ENCODE measurements at regions not wholly inside any gene's neighbourhood (a gene's known extent, or its start where the extent isn't known, plus 50 kb on each side); places are given as distances from the start of the nearest gene placed in this dataset.
"Not testable (repeated sequence)": the region's sequence is repeated elsewhere in the genome, so short reads cannot be mapped to it uniquely, and the experiment has no call there.

DNA sequence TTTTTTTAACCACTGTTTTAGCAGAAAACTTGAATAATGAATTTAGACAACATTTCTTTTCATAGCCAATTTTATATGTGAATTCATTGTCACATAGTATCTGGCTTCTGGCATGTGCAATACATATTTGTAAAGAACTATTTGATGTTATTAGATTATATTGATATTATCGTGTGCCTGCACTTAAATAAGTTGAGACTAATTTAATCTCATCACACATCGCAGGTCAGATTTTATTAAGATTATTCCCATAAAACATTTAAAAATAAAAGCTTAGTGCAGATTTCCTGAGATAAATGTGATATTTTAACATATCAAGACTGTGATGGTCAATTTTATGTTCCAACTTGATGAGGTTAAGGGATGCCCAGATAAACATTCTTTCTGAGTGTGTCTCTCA lies 1565.3 kb upstream of the LRRTM3 start:
- no peaks in the 10 kb centered on the region for H3K4me1 Mint-ChIP-seq
- DNase-seq (no peak), ATAC-seq (no peak)
- no peak overlapping the region for H3K4me3 Mint-ChIP-seq
- H3K27ac Mint-ChIP-seq = no peak overlapping the region
- peaks cover 14% of the 10 kb centered on the region for H3K9me3 Mint-ChIP-seq (ENCODE audit: low read depth)
- no peaks in the 10 kb centered on the region for H3K36me3 Mint-ChIP-seq
- no peaks in the 10 kb centered on the region for H3K27me3 Mint-ChIP-seq
- CTCF ChIA-PET = no interaction called here

DNA sequence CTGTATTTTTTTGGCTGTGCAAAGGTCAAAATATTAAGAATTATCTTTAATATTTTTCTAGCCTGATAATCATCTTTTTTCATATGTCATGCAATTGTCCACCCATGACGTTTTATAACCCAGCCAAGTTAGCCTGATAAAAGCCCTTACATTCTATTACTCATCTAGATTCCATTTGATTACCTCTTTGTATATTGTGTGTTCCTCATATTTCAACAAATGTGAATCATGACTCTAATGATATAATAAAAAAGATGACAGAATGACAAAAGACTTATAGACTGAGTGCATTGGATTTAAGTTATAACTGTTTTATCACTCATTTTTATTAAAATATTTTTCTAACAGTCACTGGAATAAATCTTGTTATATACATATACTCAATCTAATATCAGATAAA lies 1560.0 kb upstream of the LRRTM3 start:
- Mint-ChIP-seq H3K27me3 (no peaks in the 10 kb centered on the region), H3K4me1 (no peaks in the 10 kb centered on the region), H3K9me3 (ENCODE audit: low read depth) (peaks cover 8% of the 10 kb centered on the region), H3K36me3 (no peaks in the 10 kb centered on the region), H3K4me3 (no peak overlapping the region), H3K27ac (no peak overlapping the region)
- ATAC-seq = no peak
- CTCF ChIA-PET = no interaction called here
- no peak for DNase-seq

DNA sequence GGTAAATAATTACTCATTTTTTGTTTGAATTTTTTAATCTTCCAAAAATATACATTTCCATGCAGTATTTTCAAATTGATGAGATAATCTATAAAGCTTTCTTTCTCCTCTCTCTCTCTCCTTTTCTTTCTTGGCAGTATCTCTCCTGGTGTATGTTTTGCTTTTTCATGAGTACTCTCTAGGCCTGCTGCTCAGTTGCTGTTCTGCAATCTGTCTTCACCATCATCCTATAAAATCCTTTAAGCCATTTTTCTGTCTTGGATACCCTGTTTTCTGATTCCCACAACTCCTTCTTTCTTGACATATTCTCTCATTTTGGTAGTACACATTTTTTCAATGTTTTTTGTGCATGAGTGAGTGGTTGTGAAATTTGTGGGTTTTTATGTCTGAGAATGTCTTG lies 1558.1 kb upstream of the LRRTM3 start:
- Mint-ChIP-seq H3K4me3 (no peak overlapping the region), H3K4me1 (no peaks in the 10 kb centered on the region), H3K27me3 (no peaks in the 10 kb centered on the region), H3K27ac (no peak overlapping the region), H3K36me3 (no peaks in the 10 kb centered on the region), H3K9me3 (ENCODE audit: low read depth) (peaks cover 4% of the 10 kb centered on the region)
- DNase-seq (no peak), ATAC-seq (no peak)
- CTCF ChIA-PET = no interaction called here

DNA sequence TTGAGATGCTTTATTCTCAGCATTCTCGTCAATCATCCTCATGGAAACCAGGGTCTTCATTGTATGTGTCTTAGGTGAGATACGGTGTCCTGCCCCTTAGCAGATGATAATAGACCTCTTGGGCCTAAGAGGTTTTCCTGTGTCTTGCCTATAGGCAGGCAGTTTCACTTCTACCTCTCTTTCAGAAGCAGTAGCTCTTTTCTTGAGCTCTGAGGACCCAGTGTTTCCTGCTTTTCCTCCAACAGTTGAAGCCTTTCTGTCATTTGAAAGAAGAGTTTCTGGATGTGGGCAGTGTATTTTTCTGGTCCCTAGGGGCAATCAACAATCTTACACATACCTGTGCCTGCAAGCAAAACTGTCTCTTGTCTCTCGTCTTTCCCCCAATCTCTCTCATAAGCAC lies 1550.3 kb upstream of the LRRTM3 start:
- Mint-ChIP-seq H3K27me3 (no peaks in the 10 kb centered on the region), H3K4me1 (no peaks in the 10 kb centered on the region), H3K36me3 (no peaks in the 10 kb centered on the region), H3K9me3 (ENCODE audit: low read depth) (peaks cover 7% of the 10 kb centered on the region), H3K4me3 (no peak overlapping the region), H3K27ac (no peak overlapping the region)
- DNase-seq = no peak
- ATAC-seq = no peak
- CTCF ChIA-PET = no interaction called here

DNA sequence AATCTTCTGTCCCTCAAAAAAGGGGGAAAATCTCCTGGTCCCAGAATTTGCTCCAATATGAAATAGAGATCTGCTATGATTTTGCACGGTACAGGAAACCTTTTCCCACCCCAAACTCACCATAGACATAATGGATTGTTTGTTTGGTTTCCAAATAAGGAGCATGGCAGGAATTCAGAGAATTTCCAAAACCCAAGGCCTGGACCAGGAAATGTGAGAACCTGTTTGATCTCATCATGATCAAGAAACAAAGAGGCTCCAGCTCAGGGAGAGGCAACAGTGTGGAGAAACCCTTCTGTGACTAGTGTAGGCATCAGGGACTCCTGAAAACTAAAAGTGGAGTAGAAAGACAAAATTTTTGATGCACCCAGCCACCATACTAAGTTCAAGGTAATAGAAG lies 1548.1 kb upstream of the LRRTM3 start:
- no peaks in the 10 kb centered on the region for H3K36me3 Mint-ChIP-seq
- H3K27ac Mint-ChIP-seq = no peak overlapping the region
- DNase-seq (no peak), ATAC-seq (no peak)
- H3K9me3 Mint-ChIP-seq (ENCODE audit: low read depth) = peaks cover 7% of the 10 kb centered on the region
- no peaks in the 10 kb centered on the region for H3K27me3 Mint-ChIP-seq
- H3K4me1 Mint-ChIP-seq = no peaks in the 10 kb centered on the region
- no peak overlapping the region for H3K4me3 Mint-ChIP-seq
- CTCF ChIA-PET = no interaction called here

DNA sequence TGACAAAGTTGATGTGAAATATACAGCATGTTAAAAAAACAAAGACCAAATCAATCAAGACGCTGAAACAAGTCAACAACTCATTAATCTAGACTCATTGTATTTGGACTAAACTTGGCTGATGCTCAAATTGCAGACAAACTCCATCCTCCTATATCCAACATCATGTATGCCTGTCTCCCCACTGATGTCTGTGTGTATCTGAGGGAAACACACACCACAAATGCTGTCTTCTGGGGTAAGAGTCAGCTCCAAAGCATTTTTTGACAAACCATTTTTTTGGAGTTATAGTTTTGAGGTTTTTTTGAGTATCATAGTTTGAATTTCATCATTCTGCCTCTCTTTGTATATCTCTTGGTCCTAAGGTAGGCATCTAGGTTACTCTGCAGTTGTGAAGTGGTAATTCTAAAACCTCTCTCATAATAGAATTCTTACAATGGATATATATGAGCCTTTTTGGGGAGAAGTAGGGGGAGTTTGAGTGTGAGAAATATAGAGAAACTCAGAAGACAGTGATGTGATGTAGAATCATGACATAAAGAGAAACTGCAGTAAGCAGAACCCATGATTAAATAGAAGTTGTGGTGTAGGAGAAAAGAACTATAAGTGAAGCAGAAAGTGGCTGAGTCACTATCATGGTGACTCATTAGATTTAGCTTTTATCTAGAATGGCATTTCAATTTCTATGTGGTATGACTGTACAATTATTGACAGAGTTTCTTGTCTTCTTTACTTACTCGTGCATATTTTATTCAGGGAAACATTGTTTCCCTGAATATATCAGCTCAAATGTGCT lies 1531.1 kb upstream of the LRRTM3 start:
- Mint-ChIP-seq H3K27ac (no peak overlapping the region), H3K4me1 (no peaks in the 10 kb centered on the region), H3K27me3 (no peaks in the 10 kb centered on the region), H3K9me3 (ENCODE audit: low read depth) (peaks cover 3% of the 10 kb centered on the region), H3K4me3 (no peak overlapping the region), H3K36me3 (no peaks in the 10 kb centered on the region)
- ATAC-seq (no peak), DNase-seq (no peak)
- CTCF ChIA-PET = no interaction called here

DNA sequence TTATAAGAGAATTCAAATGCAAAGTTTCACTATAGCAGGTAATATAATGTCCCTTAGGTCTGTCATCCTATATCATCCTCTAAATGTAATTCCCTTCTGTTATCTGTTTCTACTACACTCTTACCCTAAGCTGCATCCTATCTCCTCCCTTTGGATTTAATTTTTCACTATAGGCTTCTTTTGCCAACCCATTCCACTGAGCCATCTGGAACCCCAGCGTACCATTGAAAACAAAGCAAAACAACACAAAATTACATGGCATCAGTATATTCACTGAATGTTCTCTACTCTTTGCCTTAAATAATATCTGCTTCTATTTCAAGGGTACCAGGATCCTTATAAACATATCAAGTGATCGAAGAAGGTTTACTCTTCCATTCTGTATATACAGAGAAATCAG lies 1530.2 kb upstream of the LRRTM3 start:
- Mint-ChIP-seq H3K36me3 (no peaks in the 10 kb centered on the region), H3K4me1 (no peaks in the 10 kb centered on the region), H3K9me3 (ENCODE audit: low read depth) (peaks cover 3% of the 10 kb centered on the region), H3K27me3 (no peaks in the 10 kb centered on the region), H3K4me3 (no peak overlapping the region), H3K27ac (no peak overlapping the region)
- CTCF ChIA-PET = no interaction called here
- DNase-seq (no peak), ATAC-seq (no peak)

DNA sequence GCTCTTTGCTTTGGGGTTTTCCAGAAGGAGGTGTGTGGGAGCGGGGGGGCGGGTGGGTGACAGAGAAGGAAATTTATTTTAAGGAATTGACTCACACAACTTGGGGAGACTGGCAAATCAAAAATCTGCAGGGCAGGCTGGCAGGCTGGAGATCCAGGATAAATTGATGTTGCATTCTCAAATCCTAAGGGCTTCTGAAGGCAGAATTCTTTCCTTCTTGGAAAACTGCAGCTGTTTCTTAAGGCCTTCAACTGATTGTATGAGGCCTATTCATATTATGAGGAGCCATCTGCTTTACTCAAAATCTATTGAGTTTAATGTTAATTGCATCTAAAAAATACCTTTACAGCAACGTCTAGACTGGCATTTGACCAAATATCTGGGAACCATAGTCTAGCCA lies 1528.8 kb upstream of the LRRTM3 start:
- CTCF ChIA-PET = no interaction called here
- Mint-ChIP-seq H3K4me3 (no peak overlapping the region), H3K27me3 (no peaks in the 10 kb centered on the region), H3K4me1 (no peaks in the 10 kb centered on the region), H3K9me3 (ENCODE audit: low read depth) (peaks cover 3% of the 10 kb centered on the region), H3K36me3 (no peaks in the 10 kb centered on the region), H3K27ac (no peak overlapping the region)
- no peak for ATAC-seq
- DNase-seq = no peak

DNA sequence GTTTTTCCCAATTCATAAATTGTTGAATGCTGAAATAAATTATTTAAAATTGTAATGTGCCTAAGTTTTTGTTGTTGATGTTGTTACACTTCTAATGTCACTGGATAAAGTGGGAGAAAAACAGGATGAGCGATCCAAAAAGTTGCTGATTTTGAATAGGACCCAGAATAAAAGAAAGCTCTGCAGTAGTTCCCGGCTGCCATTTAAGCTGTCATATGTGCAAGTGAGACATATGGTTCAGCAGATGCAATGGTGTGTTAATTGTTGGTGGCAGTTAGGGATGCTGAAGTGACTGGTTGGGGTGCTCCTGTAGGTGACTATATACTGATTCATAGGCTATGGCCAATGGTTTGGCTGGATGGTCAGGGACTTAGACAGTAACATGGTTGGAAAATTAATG lies 1517.4 kb upstream of the LRRTM3 start:
- peaks cover 7% of the 10 kb centered on the region for H3K9me3 Mint-ChIP-seq (ENCODE audit: low read depth)
- H3K4me1 Mint-ChIP-seq = no peaks in the 10 kb centered on the region
- H3K27ac Mint-ChIP-seq = no peak overlapping the region
- ATAC-seq (no peak), DNase-seq (no peak)
- no peak overlapping the region for H3K4me3 Mint-ChIP-seq
- no peaks in the 10 kb centered on the region for H3K36me3 Mint-ChIP-seq
- CTCF ChIA-PET = no interaction called here
- H3K27me3 Mint-ChIP-seq = no peaks in the 10 kb centered on the region

DNA sequence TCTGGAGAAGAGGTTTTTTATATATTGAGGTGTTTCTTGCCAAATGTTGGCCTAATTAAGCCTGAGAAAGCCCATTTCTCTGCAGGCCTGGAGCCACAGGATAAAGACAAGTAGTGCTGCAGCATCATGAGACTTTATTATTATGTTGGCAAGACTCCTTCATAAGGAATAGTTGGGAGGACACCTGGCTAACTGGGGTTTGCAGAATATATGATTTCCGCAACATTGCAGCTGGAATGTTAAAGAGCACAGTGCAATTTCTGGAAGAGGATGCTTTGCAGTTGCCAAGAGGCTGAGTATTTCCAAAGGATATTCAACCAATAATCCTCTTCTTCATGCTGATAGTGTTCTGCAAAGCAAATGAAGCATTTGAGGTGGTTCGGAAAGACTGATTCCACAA lies 1512.8 kb upstream of the LRRTM3 start:
- H3K36me3 Mint-ChIP-seq = no peaks in the 10 kb centered on the region
- CTCF ChIA-PET = interaction anchor here (0.6 kb wide), 1 partner anchor 387 kb away, joined by 3 read pairs; no protein-coding TSS in a partner anchor
- H3K27me3 Mint-ChIP-seq = no peaks in the 10 kb centered on the region
- no peaks in the 10 kb centered on the region for H3K4me1 Mint-ChIP-seq
- no peak overlapping the region for H3K4me3 Mint-ChIP-seq
- DNase-seq (no peak), ATAC-seq (no peak)
- H3K9me3 Mint-ChIP-seq (ENCODE audit: low read depth) = peaks cover 4% of the 10 kb centered on the region
- no peak overlapping the region for H3K27ac Mint-ChIP-seq

DNA sequence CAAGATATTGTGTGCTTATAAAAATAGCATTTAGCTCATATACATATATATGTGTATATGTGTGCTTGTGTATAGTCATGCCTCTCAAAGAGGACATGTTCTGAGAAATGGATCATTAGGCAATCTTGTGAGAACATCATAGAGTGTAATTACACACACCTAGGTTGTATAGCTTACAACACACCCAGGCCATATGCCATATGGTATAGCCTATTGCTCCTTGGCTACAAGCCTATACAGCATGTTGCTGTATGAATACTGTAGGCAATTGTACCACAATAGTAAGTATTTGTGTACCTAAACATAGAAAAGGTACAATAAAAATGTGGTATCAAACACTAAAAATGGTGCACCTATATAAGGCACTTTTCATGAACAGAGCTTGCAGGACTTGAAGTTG lies 1510.5 kb upstream of the LRRTM3 start:
- DNase-seq (no peak), ATAC-seq (no peak)
- H3K4me3 Mint-ChIP-seq = no peak overlapping the region
- CTCF ChIA-PET = no interaction called here
- H3K27ac Mint-ChIP-seq = no peak overlapping the region
- H3K27me3 Mint-ChIP-seq = no peaks in the 10 kb centered on the region
- no peaks in the 10 kb centered on the region for H3K36me3 Mint-ChIP-seq
- no peaks in the 10 kb centered on the region for H3K4me1 Mint-ChIP-seq
- peaks cover 5% of the 10 kb centered on the region for H3K9me3 Mint-ChIP-seq (ENCODE audit: low read depth)

DNA sequence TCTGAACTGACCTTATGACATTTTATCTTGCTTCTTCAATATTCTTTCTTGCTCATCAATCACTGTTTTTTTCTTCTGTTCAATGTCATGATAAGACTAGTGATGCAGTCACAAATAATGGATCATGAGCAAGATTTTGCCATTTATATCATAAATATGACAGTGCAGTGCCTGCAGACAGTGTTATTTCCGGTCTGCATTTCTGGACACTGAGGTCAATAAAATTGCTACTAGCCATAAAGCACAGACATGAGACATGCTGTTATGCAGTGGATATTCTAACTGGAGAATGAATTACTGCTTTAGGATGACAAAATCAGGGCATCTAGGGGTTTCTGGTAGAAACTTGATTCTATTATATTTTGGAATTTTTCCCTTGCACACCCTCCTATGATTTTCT lies 1509.7 kb upstream of the LRRTM3 start:
- ATAC-seq (no peak), DNase-seq (no peak)
- H3K4me3 Mint-ChIP-seq = no peak overlapping the region
- no peaks in the 10 kb centered on the region for H3K27me3 Mint-ChIP-seq
- peaks cover 5% of the 10 kb centered on the region for H3K9me3 Mint-ChIP-seq (ENCODE audit: low read depth)
- no peaks in the 10 kb centered on the region for H3K4me1 Mint-ChIP-seq
- H3K27ac Mint-ChIP-seq = no peak overlapping the region
- H3K36me3 Mint-ChIP-seq = no peaks in the 10 kb centered on the region
- CTCF ChIA-PET = no interaction called here

DNA sequence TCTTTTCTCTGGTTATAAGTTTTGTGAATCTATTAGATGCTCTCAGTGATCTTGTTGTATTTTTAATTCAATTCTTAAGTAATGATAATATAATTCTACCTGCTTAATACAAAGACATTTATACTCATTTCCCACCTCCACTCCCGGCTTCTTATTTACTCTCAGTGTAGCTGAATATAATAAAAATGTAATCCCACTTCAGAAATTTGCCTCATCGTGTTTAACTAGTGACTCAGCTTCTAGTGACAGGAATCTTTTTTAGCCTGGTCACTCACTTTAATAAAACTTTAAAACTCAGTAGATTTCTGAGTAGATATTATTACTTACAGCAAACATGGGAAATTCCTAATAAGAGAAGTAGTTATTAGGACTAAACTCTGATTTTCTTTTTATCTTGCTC lies 1506.2 kb upstream of the LRRTM3 start:
- Mint-ChIP-seq H3K36me3 (no peaks in the 10 kb centered on the region), H3K4me1 (no peaks in the 10 kb centered on the region), H3K4me3 (no peak overlapping the region), H3K27ac (no peak overlapping the region), H3K27me3 (no peaks in the 10 kb centered on the region), H3K9me3 (ENCODE audit: low read depth) (peaks cover 6% of the 10 kb centered on the region)
- DNase-seq = no peak
- no peak for ATAC-seq
- CTCF ChIA-PET = no interaction called here

DNA sequence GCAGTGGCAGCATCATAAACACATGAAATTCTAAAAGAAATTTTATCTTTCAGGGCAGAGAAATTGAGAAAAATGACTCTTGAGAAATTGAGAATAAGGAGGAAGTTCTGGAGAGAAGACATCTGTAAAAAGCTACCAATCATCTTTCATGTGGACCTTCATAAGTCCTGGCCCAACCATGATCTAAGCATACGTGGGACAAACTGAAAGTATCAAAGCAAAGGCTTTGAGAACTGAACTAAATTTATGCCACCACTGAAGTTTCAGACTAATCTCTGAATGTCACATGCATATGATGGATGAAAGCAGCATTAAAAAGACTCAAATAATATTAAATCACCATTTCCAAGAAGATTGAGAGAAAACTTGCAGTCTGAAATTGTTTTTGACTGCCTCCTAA lies 1502.8 kb upstream of the LRRTM3 start:
- Mint-ChIP-seq H3K4me3 (no peak overlapping the region), H3K27me3 (no peaks in the 10 kb centered on the region), H3K9me3 (ENCODE audit: low read depth) (peaks cover 14% of the 10 kb centered on the region), H3K36me3 (no peaks in the 10 kb centered on the region), H3K4me1 (no peaks in the 10 kb centered on the region), H3K27ac (no peak overlapping the region)
- ATAC-seq (no peak), DNase-seq (no peak)
- CTCF ChIA-PET = no interaction called here

DNA sequence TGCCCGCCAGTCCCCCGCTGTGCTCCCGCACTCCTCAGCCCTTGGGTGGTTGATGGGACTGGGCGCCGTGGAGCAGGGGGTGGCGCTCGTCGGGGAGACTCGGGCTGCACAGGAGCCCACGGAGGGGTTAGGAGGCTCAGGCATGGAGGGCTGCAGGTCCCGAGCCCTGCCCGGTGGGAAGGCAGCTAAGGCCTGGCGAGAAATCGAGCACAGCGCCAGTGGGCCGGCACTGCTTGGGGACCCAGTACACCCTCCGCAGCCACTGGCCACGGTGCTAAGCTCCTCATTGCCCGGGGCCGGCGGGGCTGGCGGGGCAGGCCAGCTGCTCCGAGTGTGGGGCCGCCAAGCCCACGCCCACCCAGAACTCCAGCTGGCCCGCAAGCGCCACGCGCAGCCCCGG lies 1496.5 kb upstream of the LRRTM3 start:
- H3K4me3 Mint-ChIP-seq, H3K36me3 Mint-ChIP-seq, H3K4me1 Mint-ChIP-seq, CTCF ChIA-PET, ATAC-seq, DNase-seq, H3K27ac Mint-ChIP-seq, H3K27me3 Mint-ChIP-seq: not testable (repeated sequence)
- H3K9me3 Mint-ChIP-seq (ENCODE audit: low read depth) = peaks cover 13% of the 10 kb centered on the region

Measured in activated CD8-positive, alpha-beta memory T cell treated with anti-CD3 and anti-CD28 coated beads, Interleukin-2, amount 10 ng/mL, durations not matched to agents 7 days and 5 days (primary cell).